Esophagus muscularis mucosa (tissue), 4 donors: ENCODE measurements at regions not wholly inside any gene's neighbourhood (a gene's known extent, or its start where the extent isn't known, plus 50 kb on each side); places are given as distances from the start of the nearest gene placed in this dataset.

ENCODE experiments used
- DNase-seq: peaks from one replicate; pipeline ENCODE4 v3.0.0-alpha.2; 2017; ENCODE audit errors: extremely low spot score
- H3K27ac ChIP-seq, 4 donors: fragments of 200-600 bp; sonication (generic); replicated peaks in 1 of 4; 1 replicate in 3 of 4; 2 replicates in 1 of 4; pipeline ENCODE4 v1.5.1; 2016 to 2019; ENCODE audit warnings: mild to moderate bottlenecking in 1 of 4
- H3K27me3 ChIP-seq, 4 donors: fragments of 200-600 bp; sonication (generic); one replicate each; pipeline versions ENCODE4 v1.5.1 to v1.6.0; 2016 to 2019
- H3K36me3 ChIP-seq, 4 donors: fragments of 200-600 bp; sonication (generic); one replicate each; pipeline ENCODE4 v1.5.1; 2016 to 2019
- H3K4me1 ChIP-seq, 4 donors: fragments of 200-600 bp; sonication (generic); one replicate each; pipeline ENCODE4 v1.5.1; 2016 to 2019
- H3K4me3 ChIP-seq, 4 donors: fragments of 200-600 bp; sonication (generic); 1 replicate in 2 of 4; 2 replicates in 2 of 4; pipeline ENCODE4 v1.5.1; 2016 to 2019; ENCODE audit warnings: mild to moderate bottlenecking in 4 of 4, moderate library complexity in 1 of 4
- H3K9me3 ChIP-seq, 4 donors: fragments of 200-600 bp; sonication (generic); 1 replicate in 3 of 4; 2 replicates in 1 of 4; pipeline ENCODE4 v1.5.1; 2016 to 2019
- EP300 ChIP-seq: sonication (generic); formaldehyde crosslinking; IDR thresholded peaks from one replicate; pipeline ENCODE4 v1.6.1; 2017; ENCODE audit warnings: antibody characterized with exemption
- POLR2A ChIP-seq: fragments of 450-650 bp; IDR thresholded peaks from one replicate; pipeline ENCODE4 v1.6.1; 2017; ENCODE audit warnings: antibody characterized with exemption, moderate library complexity, mild to moderate bottlenecking, low read depth
- POLR2AphosphoS5 ChIP-seq, 2 donors: sonication (generic); formaldehyde crosslinking; IDR thresholded peaks; one replicate each; pipeline ENCODE4 v1.6.1; 2017; ENCODE audit warnings: antibody characterized with exemption in 2 of 2
- WGBS: methylation state at CpG from one replicate; pipeline ENCODE4 v1.1.5; 2018; 5-methylcytosine and 5-hydroxymethylcytosine counted together
- intact Hi-C: fragments of 100-400 bp; cut with DNase I; formaldehyde crosslinking; loops from one replicate; pipeline ENCODE4 v1.15.1; 2023
- TF ChIP-seq, protein P1 (sequence below), 3 experiments: fragments of 200-600 bp in 2 of 3; fragments of 450-650 bp in 1 of 3; sonication (generic) in 2 of 3; IDR thresholded peaks; one replicate each; pipeline ENCODE4 v1.5.1; 2017 to 2019; ENCODE audit warnings: antibody characterized with exemption in 3 of 3, mild to moderate bottlenecking in 2 of 3, moderate library complexity in 1 of 3

DNA sequence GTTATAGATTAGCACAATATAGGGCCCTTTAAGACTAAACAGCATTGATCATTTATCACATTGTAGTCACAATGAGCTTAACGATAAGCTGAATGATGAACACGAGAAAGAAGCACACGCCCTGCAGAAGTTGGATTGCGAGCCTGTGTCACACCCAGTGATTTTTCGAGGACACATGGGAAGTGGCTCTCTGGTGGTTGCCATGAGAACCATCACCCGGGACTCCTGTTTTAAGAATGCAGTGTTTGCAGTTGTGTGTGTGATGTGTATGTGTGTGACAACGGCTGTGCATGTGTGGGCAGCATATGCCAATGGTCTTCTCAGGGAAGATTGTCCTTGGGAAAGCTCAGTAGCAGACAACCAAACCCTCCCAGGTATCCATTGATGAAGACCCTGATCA lies 69.2 kb downstream of the PDCL3 start:
- WGBS, result 85% methylated on average over 7 of the region's 7 CpGs
- intact Hi-C loops, result no loop called here

DNA sequence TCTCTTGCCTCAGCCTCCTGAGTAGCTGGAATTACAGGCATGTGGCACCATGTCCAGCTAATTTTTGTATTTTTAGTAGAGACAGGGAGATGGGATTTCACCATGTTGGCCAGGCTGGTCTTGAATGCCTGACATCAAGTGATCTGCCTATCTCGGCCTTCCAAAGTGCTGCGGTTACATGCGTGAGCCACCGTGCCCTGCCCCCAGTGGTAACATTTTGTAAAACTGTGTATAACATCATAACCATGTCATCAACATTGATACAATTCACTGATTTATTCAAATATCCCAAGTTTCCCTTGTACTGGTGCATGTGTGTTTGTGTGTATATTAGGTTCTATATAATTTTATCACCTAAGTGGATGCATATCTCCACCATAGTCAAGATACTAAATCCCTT lies 70.0 kb downstream of the PDCL3 start:
- no peaks in the 10 kb centered on the region for H3K27me3 ChIP-seq
- intact Hi-C loops, result no loop called here
- DNase-seq, result no peak
- no peak overlapping the region for H3K27ac ChIP-seq
- no peak overlapping the region for H3K4me3 ChIP-seq
- no peaks in the 10 kb centered on the region for H3K36me3 ChIP-seq
- no peaks in the 10 kb centered on the region for H3K9me3 ChIP-seq
- WGBS, result 93% methylated on average over 4 of the region's 4 CpGs
- TF ChIP-seq POLR2AphosphoS5 (IDR thresholded peaks at IDR 0.05) (no peak), EP300 (no peak), POLR2A (no peak)
- H3K4me1 ChIP-seq, result peaks cover 0 to 6% (median 4%) of the 10 kb centered on the region in 4 donors

More for the DNA sequence above, 69.2 kb downstream of the PDCL3 start:
- Histone ChIP-seq H3K27ac (no peak overlapping the region), H3K36me3 (no peaks in the 10 kb centered on the region), H3K9me3 (no peaks in the 10 kb centered on the region), H3K4me3 (no peak overlapping the region), H3K4me1 (peaks cover 0 to 14% (median 11%) of the 10 kb centered on the region in 4 donors), H3K27me3 (no peaks in the 10 kb centered on the region)
- DNase-seq, result no peak
- TF ChIP-seq POLR2AphosphoS5 (IDR thresholded peaks at IDR 0.05) (no peak), POLR2A (no peak), EP300 (no peak)
- TF ChIP-seq, protein P1, sequence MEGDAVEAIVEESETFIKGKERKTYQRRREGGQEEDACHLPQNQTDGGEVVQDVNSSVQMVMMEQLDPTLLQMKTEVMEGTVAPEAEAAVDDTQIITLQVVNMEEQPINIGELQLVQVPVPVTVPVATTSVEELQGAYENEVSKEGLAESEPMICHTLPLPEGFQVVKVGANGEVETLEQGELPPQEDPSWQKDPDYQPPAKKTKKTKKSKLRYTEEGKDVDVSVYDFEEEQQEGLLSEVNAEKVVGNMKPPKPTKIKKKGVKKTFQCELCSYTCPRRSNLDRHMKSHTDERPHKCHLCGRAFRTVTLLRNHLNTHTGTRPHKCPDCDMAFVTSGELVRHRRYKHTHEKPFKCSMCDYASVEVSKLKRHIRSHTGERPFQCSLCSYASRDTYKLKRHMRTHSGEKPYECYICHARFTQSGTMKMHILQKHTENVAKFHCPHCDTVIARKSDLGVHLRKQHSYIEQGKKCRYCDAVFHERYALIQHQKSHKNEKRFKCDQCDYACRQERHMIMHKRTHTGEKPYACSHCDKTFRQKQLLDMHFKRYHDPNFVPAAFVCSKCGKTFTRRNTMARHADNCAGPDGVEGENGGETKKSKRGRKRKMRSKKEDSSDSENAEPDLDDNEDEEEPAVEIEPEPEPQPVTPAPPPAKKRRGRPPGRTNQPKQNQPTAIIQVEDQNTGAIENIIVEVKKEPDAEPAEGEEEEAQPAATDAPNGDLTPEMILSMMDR (IDR thresholded peaks at IDR 0.05), result no peak

DNA sequence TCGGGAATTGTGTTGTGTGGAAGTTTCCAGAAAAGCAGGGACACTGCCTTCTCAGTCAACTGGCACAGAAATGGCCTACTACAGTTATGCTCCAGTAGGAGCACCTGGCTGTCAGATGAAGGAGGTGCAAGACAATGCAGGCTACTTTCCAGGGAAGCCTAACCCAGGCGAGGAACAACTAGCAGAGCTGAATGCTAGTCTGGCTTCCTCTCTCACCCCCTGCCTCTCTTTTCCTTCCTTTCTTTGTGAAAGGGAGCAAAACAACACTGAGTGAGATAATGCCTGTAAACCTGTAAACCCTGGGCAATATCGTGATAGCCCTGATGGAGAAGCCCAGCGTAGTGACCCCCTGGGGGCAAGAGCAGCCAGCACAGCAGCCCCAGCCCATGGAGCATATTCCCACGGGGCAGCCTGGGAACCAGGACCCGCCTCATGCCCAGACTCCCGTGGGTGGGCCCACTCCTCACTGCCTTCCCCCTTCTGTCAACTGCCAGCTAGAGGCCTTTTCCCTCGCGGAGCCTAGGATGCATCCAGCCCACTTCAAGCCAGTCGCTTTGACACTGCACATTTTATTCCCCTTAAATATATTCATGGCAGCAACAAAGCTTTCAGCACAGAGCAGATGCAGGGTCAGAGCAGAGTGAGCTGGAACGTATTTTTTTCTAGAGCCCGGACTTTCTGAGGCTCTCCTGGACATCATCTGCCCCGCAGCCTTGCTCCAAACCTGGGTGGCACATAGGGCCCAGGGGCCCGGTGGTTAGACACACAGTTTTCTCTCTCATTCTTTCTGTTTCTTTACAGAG lies 77.0 kb downstream of the PDCL3 start:
- TF ChIP-seq POLR2A (no peak), EP300 (no peak), POLR2AphosphoS5 (IDR thresholded peaks at IDR 0.05) (no peak)
- TF ChIP-seq, protein P1 (IDR thresholded peaks at IDR 0.05), result no peak
- 85% methylated on average over 14 of the region's 14 CpGs for WGBS
- H3K4me3 ChIP-seq, result no peak overlapping the region
- H3K4me1 ChIP-seq, result peaks cover 0 to 14% (median 12%) of the 10 kb centered on the region in 4 donors
- DNase-seq, result no peak
- H3K9me3 ChIP-seq, result no peaks in the 10 kb centered on the region
- peaks cover 0 to 4% (median 0%) of the 10 kb centered on the region in 4 donors for H3K27me3 ChIP-seq
- no peak overlapping the region for H3K27ac ChIP-seq
- intact Hi-C loops, result no loop called here
- H3K36me3 ChIP-seq, result no peaks in the 10 kb centered on the region

DNA sequence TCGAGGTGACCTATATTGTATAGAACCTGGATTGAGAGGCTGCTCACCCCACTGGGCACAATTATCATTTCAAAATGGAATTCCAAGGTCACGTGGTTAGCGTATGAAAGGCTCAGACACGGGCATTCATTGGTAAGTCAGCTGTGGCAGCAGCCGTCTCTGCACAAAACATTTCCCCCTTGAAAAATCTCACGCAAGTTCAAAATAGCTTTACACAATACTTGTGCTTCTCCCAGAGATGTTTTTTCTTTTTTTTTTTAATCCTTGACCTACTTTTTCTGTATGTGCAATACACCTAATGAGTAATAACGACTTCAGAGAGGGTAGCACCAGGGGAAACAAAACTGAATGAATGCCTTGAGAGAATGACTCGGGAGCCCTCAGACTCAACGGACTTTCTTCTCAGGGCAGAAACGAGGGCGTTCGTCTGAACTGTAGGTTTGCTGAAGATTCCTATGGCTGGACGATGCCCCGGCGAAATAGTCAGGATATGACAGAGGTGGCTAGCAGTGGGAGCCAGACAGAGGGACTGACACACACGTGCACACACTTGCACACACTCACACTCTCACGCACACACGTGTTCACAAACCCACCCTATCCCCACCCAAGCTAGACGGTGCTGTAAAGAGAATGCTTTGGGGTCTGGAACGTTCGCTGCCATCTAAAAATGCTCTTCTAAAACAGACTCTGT lies 77.8 kb downstream of the PDCL3 start:
- Histone ChIP-seq H3K27ac (no peak overlapping the region), H3K36me3 (no peaks in the 10 kb centered on the region), H3K4me1 (peaks cover 0 to 14% (median 12%) of the 10 kb centered on the region in 4 donors), H3K27me3 (peaks cover 0 to 4% (median 0%) of the 10 kb centered on the region in 4 donors), H3K9me3 (no peaks in the 10 kb centered on the region), H3K4me3 (no peak overlapping the region)
- DNase-seq, result no peak
- intact Hi-C loops, result no loop called here
- TF ChIP-seq, protein P1 (IDR thresholded peaks at IDR 0.05), result no peak
- no peak for TF ChIP-seq POLR2A
- no peak for TF ChIP-seq POLR2AphosphoS5 (IDR thresholded peaks at IDR 0.05)
- no peak for TF ChIP-seq EP300
- 84% methylated on average over 21 of the region's 21 CpGs for WGBS

DNA sequence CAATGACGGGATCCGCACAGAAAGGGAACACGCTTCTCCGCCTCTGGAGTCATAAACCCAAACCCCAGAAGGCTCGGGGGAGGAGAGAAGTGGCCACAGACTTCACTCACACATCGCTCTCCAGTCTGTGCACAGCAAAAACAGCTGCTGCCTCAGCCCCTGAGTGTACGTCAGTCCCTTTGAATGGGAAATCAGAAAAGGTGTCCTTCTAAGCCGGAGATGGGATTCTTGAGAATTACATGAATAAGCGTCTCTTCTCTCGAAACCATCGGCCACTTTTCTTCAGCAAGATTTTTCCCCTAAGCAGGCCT lies 78.3 kb downstream of the PDCL3 start:
- TF ChIP-seq POLR2AphosphoS5 (IDR thresholded peaks at IDR 0.05) (no peak), POLR2A (no peak), EP300 (no peak)
- TF ChIP-seq, protein P1 (IDR thresholded peaks at IDR 0.05), result no peak
- H3K27me3 ChIP-seq, result peaks cover 0 to 4% (median 0%) of the 10 kb centered on the region in 4 donors

More for the DNA sequence above, 78.3 kb downstream of the PDCL3 start:
- Histone ChIP-seq H3K9me3 (no peaks in the 10 kb centered on the region), H3K4me1 (peaks cover 0 to 14% (median 12%) of the 10 kb centered on the region in 4 donors), H3K36me3 (no peaks in the 10 kb centered on the region), H3K27ac (no peak overlapping the region), H3K4me3 (no peak overlapping the region)
- WGBS, result 90% methylated on average over 10 of the region's 11 CpGs
- no peak for DNase-seq
- intact Hi-C loops, result no loop called here
